ENCODE measurements at regions not wholly inside any gene's neighbourhood (a gene's known extent, or its start where the extent isn't known, plus 50 kb on each side); places are given as distances from the start of the nearest gene placed in this dataset.

DNA sequence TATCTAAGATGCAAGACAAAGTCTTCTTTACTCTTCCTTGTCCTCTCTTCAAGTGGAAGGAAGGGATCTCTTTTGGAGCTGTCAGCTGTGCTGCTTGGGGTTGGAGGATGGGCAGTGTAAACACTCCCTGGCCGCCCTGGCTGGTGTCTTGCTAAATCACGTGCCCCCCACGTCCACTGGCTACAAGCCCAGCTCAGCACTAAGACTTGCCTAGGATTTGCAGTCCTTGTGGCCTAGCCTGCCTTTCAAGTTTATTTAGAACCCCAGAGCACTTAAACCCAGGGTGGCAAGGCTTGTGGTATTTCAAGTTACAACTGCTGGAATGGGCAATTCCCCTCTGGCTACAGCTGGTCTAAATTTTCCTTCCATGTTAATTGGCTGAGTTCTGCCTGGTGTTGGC is 272.4 kb upstream of the MYO3A start:
- no peak for DNase-seq (ENCODE audit: low spot score)

DNA sequence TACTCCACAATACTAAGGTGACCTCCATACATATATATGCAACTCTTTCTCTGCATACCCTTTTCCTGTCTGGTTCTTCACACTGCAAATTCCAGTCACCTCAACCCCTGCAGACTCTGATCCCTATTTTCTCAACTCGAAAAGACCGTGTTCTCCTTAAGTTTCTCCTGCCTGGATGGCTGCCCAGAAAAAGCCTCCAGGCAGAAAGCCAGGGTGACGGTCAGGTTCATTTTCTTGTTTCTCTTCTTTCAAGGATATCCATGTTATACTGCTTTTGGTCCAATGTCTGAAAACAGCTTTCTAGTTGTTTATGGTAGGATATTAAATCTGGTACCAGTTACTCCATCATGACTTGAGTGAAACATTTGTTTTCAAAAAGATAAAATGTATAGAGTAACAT is 267.8 kb upstream of the MYO3A start:
- peak; percentile 59 for DNase-seq (ENCODE audit: low spot score)

- DNase-seq (ENCODE audit: low spot score) = no peak
Measured at GRCh38 chr10:25675204-25675603, 258.8 kb upstream of the MYO3A start.

DNA sequence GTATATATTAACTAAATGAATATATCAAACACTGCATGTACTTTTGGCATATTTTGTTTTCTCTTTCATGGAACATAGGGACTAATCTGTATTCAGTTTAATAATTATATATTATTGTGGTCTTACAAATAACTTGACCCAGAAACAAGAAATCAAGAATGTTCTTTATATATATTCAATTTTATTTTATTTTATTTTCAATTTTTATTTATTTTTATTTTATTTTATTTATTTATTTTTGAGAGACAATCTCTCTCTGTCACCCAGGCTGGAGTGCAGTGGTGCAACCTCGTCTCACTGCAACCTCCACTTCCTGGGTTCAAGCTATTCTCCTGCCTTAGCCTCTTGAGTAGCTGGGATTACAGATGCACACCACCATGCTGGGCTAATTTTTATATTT is 258.4 kb upstream of the MYO3A start:
- no peak for DNase-seq (ENCODE audit: low spot score)

- DNase-seq (ENCODE audit: low spot score) = no peak
Measured at GRCh38 chr10:25678220-25678619, 255.8 kb upstream of the MYO3A start.

- DNase-seq (ENCODE audit: low spot score) = no peak
Measured at GRCh38 chr10:25678666-25679065, 255.4 kb upstream of the MYO3A start.

GRCh38 chr10:25682203-25682851 is 251.7 kb upstream of the MYO3A start:
- peak; percentile 85 for DNase-seq (ENCODE audit: low spot score)

GRCh38 chr10:25683344-25683743 is 250.7 kb upstream of the MYO3A start:
- no peak for DNase-seq (ENCODE audit: low spot score)

- DNase-seq (ENCODE audit: low spot score) = no peak
Measured at GRCh38 chr10:25687521-25687920, 246.5 kb upstream of the MYO3A start.

DNA sequence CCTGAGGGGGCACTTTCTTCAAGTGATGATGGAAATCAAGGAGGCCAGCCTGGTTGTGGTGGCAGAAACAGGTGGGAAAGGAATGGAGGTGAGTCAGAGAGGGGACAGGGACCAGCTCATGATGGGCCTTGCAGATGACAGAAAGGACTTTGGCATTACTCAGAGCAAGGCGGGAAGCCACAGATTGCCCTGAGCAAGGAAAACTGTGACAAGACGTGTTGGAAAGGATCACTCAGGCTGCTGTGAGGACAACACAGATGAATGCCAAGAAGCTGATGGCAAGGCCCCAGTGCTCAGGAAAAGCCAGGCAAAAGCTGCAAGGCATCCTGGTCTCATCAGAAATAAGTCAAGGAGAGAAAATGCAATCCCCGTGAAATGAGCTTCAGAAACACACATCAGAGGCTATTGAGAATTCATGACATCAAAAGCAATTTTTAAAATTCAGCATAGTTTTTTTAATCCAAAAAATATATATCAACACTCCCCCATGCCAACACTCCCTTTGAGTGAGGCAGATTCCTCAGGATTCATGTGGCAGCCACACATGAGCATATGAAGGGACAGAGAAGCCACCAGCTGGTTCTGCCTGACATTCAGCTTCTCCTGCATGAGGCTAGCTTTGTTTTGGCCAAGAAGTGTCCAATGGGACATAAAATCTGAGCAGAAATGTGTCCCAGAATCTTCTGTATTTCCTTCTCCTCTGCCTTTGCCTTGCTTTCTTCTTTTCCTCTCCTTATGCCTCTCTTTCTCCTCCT is 244.5 kb upstream of the MYO3A start:
- peak; percentile 62 for DNase-seq (ENCODE audit: low spot score)

- DNase-seq (ENCODE audit: low spot score) = no peak
Measured at GRCh38 chr10:25692761-25693160, 241.3 kb upstream of the MYO3A start.

- no peak for DNase-seq (ENCODE audit: low spot score)
Measured at GRCh38 chr10:25694206-25694933, 239.7 kb upstream of the MYO3A start.

- DNase-seq (ENCODE audit: low spot score) = no peak
Measured at GRCh38 chr10:25694971-25695370, 239.1 kb upstream of the MYO3A start.

- no peak for DNase-seq (ENCODE audit: low spot score)
Measured at GRCh38 chr10:25695586-25695985, 238.4 kb upstream of the MYO3A start.

DNA sequence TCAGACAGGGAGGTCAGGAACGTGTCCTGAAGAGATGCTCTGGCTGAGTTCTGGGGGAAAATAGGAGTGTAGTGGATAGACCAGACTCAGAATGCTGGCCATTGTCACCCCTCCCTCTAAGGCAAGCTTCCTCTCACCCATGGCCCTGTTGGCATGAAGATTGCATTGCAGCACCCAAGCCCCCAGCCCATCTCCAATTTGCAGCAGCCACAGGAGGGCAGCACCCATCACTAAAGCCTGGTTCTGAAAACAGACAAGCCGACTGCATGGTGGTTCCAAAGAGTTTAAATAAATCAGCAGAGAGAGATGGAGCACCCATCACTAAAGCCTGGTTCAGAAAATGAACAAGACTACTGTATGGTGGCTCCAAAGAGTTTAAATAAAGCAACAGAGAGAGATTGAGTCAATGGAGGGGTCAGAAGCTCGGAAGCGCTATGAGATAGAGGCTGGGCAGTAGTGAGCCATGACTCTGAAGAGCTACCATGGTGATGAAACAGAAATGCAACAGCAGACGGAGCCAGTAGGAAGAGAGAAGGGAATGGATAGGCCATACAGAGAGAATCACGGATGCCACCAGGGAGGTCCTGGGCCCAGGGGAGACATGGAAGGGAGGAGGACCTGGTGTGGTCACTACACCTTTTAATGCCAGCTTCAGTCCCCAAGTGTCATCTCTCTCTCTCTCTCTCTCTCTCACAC is 237.9 kb upstream of the MYO3A start:
- no peak for DNase-seq (ENCODE audit: low spot score)

DNA sequence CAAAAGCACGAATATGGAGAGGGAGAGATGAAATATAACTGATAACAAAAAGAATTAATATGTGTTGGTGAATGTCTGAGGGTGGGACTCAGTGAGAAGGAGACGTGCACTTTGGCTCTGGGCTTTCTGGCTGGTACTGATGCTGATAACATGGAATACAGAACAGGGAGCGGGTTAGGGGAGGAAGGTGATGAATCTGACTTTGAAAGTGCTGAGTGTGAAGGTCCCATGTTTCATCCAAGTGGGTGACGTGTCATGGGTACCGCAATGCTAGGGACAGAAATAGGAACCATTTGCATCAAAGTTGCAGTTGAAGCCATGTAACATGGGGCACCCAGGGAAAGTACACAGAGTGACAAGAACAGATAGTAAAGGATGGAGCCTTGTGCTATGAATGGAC is 236.6 kb upstream of the MYO3A start:
- DNase-seq (ENCODE audit: low spot score) = no peak

DNA sequence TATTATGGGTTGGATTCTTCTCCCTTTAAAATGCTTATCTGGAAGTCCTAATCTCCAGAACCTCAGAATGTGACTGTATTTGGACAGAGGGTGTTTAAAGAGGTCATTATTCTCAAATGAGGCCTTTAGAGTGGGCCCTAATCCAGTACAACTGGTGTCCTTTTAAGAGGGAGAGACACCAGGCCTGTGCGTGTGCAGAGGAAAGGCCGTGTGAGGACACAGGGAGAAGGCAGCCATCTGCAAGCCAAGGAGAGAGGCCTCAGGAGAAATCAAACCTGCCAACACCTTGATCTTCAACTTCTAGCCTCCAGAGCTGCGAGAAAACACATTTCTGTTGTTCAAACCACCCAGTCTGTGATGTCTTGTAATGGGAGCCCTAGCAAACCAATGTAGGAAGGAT is 235.4 kb upstream of the MYO3A start:
- DNase-seq (ENCODE audit: low spot score) = no peak

- DNase-seq (ENCODE audit: low spot score) = no peak
Measured at GRCh38 chr10:25699631-25700030, 234.4 kb upstream of the MYO3A start.

GRCh38 chr10:25701652-25702051 is 232.4 kb upstream of the MYO3A start:
- no peak for DNase-seq (ENCODE audit: low spot score)

DNA sequence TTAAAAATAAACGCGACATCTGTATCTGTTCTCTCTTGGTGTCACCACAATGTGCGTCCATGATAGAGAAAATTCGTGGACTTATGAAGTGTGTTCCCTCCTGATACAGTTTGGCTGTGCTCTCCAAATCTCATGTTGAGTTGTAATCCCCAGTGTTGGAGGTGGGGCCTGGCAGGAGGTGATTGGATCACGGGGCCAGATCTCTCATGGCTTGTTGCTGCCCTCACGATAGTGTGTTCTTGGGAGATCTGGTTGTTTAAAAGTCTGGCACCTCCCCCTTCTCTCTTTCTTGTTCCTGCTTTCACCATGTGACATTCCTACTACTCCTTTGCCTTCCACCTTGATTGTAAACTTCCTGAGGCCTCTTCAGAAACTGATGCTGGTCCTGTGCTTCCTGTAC is 229.4 kb upstream of the MYO3A start:
- no peak for DNase-seq (ENCODE audit: low spot score)

- no peak for DNase-seq (ENCODE audit: low spot score)
Measured at GRCh38 chr10:25707572-25707971, 226.5 kb upstream of the MYO3A start.

- no peak for DNase-seq (ENCODE audit: low spot score)
Measured at GRCh38 chr10:25707976-25708671, 225.9 kb upstream of the MYO3A start.

All from pons (tissue), 1 donor.